HCT116 (cell line): ENCODE measurements at regions not wholly inside any gene's neighbourhood (a gene's known extent, or its start where the extent isn't known, plus 50 kb on each side); places are given as distances from the start of the nearest gene placed in this dataset.

Experiments
- ATAC-seq: fragments of 200-7000 bp; cut with Tn5 transposase; 2 replicates; pipeline ENCODE4 v1.9.1; 2020; ENCODE audit warnings: mild to moderate bottlenecking, moderate library complexity
- BruUV-seq: library from RNA; stranded (reverse); fragments of 400-500 nt; replicated peaks from 2 replicates; lab custom pipeline; 2021; lab: Mats Ljungman, UMichigan
- CTCF ChIA-PET: fragments of 300-600 bp; sonication (Branson Sonifier 250); formaldehyde crosslinking; loops from one replicate; lab custom pipeline; 2021; ENCODE audit warnings: antibody characterized with exemption; lab: Charles Lee
- POLR2A ChIA-PET: fragments of 300-600, 350-600 bp; sonication (Branson Sonifier 250); formaldehyde crosslinking; loops from one replicate; lab custom pipeline; 2021; ENCODE audit warnings: antibody characterized with exemption; lab: Charles Lee
- RAD21 ChIA-PET, 2 experiments: fragments of 300-600 bp; sonication (Branson Sonifier 250); formaldehyde crosslinking; loops; one replicate each; lab custom pipeline; 2023; ENCODE audit warnings: low total read pairs in 2 of 2; ENCODE audit not compliant: uncharacterized antibody in 2 of 2, unreplicated experiment in 2 of 2, low non-redundant PET in 1 of 2; lab: Charles Lee
- DNase-seq: peaks from one replicate; pipeline ENCODE4 v3.0.0-alpha.2; 2010; ENCODE audit warnings: low read depth, low spot score
- H2AFZ ChIP-seq: fragments of 200-600 bp; shearing (Covaris generic), sonication (generic); 2 replicates; pipeline ENCODE4 v1.6.1; 2017; ENCODE audit warnings: low read depth, mixed run types, mixed read lengths, antibody characterized with exemption, low read length; ENCODE audit not compliant: poor library complexity, severe bottlenecking
- H3K27ac ChIP-seq: 2 replicates; pipeline ENCODE4 v1.5.1; 2012; ENCODE audit warnings: low read depth, low read length
- H3K27me3 ChIP-seq: fragments of 200-600 bp; sonication (generic); 2 replicates; pipeline ENCODE4 v1.6.1; 2016; ENCODE audit warnings: mixed run types, low read length, mixed read lengths; ENCODE audit not compliant: insufficient read depth
- H3K36me3 ChIP-seq, 2 experiments: fragments of 200-500 bp in 1 of 2; fragments of 200-600 bp in 1 of 2; sonication (Bioruptor generic) in 1 of 2; sonication (generic) in 1 of 2; 2 replicates each; pipeline versions ENCODE4 v1.5.1 to v1.6.1; 2014 to 2016; ENCODE audit warnings: low read length in 2 of 2, inconsistent platforms in 1 of 2, mixed read lengths in 1 of 2, mixed run types in 1 of 2; ENCODE audit not compliant: insufficient read depth in 2 of 2, control insufficient read depth in 1 of 2
- H3K4me1 ChIP-seq, 2 experiments: fragments of 200-600 bp in 1 of 2; sonication (generic) in 1 of 2; 2 replicates each; pipeline versions ENCODE4 v1.5.1 to v1.6.1; 2012 to 2017; ENCODE audit warnings: low read length in 2 of 2, inconsistent platforms in 1 of 2, mild to moderate bottlenecking in 1 of 2, mixed read lengths in 1 of 2, mixed run types in 1 of 2, moderate library complexity in 1 of 2; ENCODE audit not compliant: insufficient read depth in 2 of 2, control insufficient read depth in 1 of 2
- H3K4me2 ChIP-seq: fragments of 200-600 bp; sonication (generic); 2 replicates; pipeline ENCODE4 v1.6.1; 2017; ENCODE audit warnings: mixed run types, low read length, mixed read lengths
- H3K4me3 ChIP-seq, 2 experiments: fragments of 200-600 bp in 1 of 2; sonication (generic) in 1 of 2; replicated peaks in 1 of 2; 2 replicates each; pipeline ENCODE4 v1.5.1; 2011 to 2016; ENCODE audit warnings: low read length in 2 of 2, control low read depth in 1 of 2, low read depth in 1 of 2, mild to moderate bottlenecking in 1 of 2, mixed read lengths in 1 of 2, mixed run types in 1 of 2
- H3K79me2 ChIP-seq: fragments of 200-600 bp; sonication (generic); 2 replicates; pipeline ENCODE4 v1.6.1; 2017; ENCODE audit warnings: mild to moderate bottlenecking, mixed run types, low read length, moderate library complexity, mixed read lengths; ENCODE audit not compliant: insufficient read depth
- H3K9ac ChIP-seq: fragments of 200-600 bp; sonication (generic); 2 replicates; pipeline ENCODE4 v1.6.1; 2016; ENCODE audit warnings: low read length, mixed read lengths
- H3K9me2 ChIP-seq: fragments of 200-600 bp; sonication (generic), shearing (Covaris generic); 2 replicates; pipeline ENCODE4 v1.6.1; 2017; ENCODE audit warnings: mixed run types, mild to moderate bottlenecking, moderate library complexity; ENCODE audit not compliant: insufficient read depth
- H3K9me3 ChIP-seq, 2 experiments: fragments of 200-500 bp in 1 of 2; fragments of 200-600 bp in 1 of 2; sonication (Bioruptor generic) in 1 of 2; sonication (generic) in 1 of 2; 2 replicates each; pipeline ENCODE4 v1.6.1; 2014 to 2017; ENCODE audit warnings: low read length in 2 of 2, mixed read lengths in 2 of 2, inconsistent platforms in 1 of 2, low read depth in 1 of 2, mild to moderate bottlenecking in 1 of 2, mixed run types in 1 of 2, moderate library complexity in 1 of 2; ENCODE audit not compliant: control insufficient read depth in 1 of 2, insufficient read depth in 1 of 2
- H4K20me1 ChIP-seq: fragments of 200-600 bp; sonication (generic), shearing (Covaris generic); 2 replicates; pipeline ENCODE4 v1.6.1; 2017; ENCODE audit warnings: mixed run types, mild to moderate bottlenecking, moderate library complexity; ENCODE audit not compliant: insufficient read depth
- ATF3 ChIP-seq: IDR thresholded peaks from 2 replicates; pipeline ENCODE4 v1.6.1; 2012
- CBX3 ChIP-seq: IDR thresholded peaks from 2 replicates; pipeline ENCODE4 v1.6.1; 2012; ENCODE audit warnings: low read depth
- CEBPB ChIP-seq: IDR thresholded peaks from 2 replicates; pipeline ENCODE4 v1.6.1; 2012; ENCODE audit warnings: low read depth
- CTCF ChIP-seq, 3 experiments: fragments of 200-600 bp in 1 of 3; sonication (generic) in 1 of 3; IDR thresholded peaks in 2 of 3; conservative IDR thresholded peaks in 1 of 3; 2 replicates each; pipeline ENCODE4 v1.5.1; 2012 to 2017; ENCODE audit warnings: low read depth in 2 of 3, low read length in 2 of 3, antibody characterized with exemption in 1 of 3, borderline replicate concordance in 1 of 3, control low read depth in 1 of 3, mild to moderate bottlenecking in 1 of 3, mixed read lengths in 1 of 3, mixed run types in 1 of 3, moderate library complexity in 1 of 3; ENCODE audit not compliant: insufficient read depth in 1 of 3
- EGR1 ChIP-seq: IDR thresholded peaks from 2 replicates; pipeline ENCODE4 v1.6.1; 2012; ENCODE audit warnings: low read depth
- ELF1 ChIP-seq: IDR thresholded peaks from 2 replicates; pipeline ENCODE4 v1.6.1; 2012; ENCODE audit warnings: low read depth, borderline replicate concordance
- EZH2 ChIP-seq: fragments of 200-600 bp; sonication (generic); IDR thresholded peaks from 2 replicates; pipeline ENCODE4 v1.6.1; 2017; ENCODE audit warnings: antibody characterized with exemption, mixed run types
- FOSL1 ChIP-seq: IDR thresholded peaks from 2 replicates; pipeline ENCODE4 v1.6.1; 2012; ENCODE audit warnings: low read depth
- JUND ChIP-seq: IDR thresholded peaks from 2 replicates; pipeline ENCODE4 v1.6.1; 2012
- MAX ChIP-seq: IDR thresholded peaks from 2 replicates; pipeline ENCODE4 v1.6.1; 2012
- RAD21 ChIP-seq: IDR thresholded peaks from 2 replicates; pipeline ENCODE4 v1.6.1; 2012; ENCODE audit warnings: low read depth, mild to moderate bottlenecking
- SIN3A ChIP-seq: IDR thresholded peaks from 2 replicates; pipeline ENCODE4 v1.6.1; 2012; ENCODE audit warnings: low read depth
- SP1 ChIP-seq: IDR thresholded peaks from 2 replicates; pipeline ENCODE4 v1.6.1; 2012; ENCODE audit warnings: low read depth
- SRF ChIP-seq: IDR thresholded peaks from 2 replicates; pipeline ENCODE4 v1.6.1; 2012; ENCODE audit warnings: low read depth
- TCF7L2 ChIP-seq: IDR thresholded peaks from 2 replicates; pipeline ENCODE4 v1.7.0; 2011; ENCODE audit warnings: borderline replicate concordance, inconsistent platforms; ENCODE audit not compliant: insufficient read depth, insufficient read length; ENCODE audit errors: extremely low read depth
- YY1 ChIP-seq: IDR thresholded peaks from 2 replicates; pipeline ENCODE4 v1.6.1; 2011; ENCODE audit warnings: low read length, low read depth, moderate library complexity, mild to moderate bottlenecking; ENCODE audit not compliant: insufficient replicate concordance; ENCODE audit errors: extremely low read depth
- ZBTB33 ChIP-seq: IDR thresholded peaks from 2 replicates; pipeline ENCODE4 v1.6.1; 2011; ENCODE audit warnings: mild to moderate bottlenecking, low read length, moderate library complexity; ENCODE audit not compliant: insufficient replicate concordance; ENCODE audit errors: extremely low read depth
- ZFX ChIP-seq: fragments of 450-650 bp; IDR thresholded peaks from 2 replicates; pipeline ENCODE4 v1.6.1; 2017
- ZNF274 ChIP-seq: fragments of 200-500 bp; sonication (Bioruptor generic); IDR thresholded peaks from 2 replicates; pipeline ENCODE4 v1.6.1; 2014; ENCODE audit warnings: mild to moderate bottlenecking, low read depth, low read length, inconsistent platforms
- intact Hi-C: fragments of 100-400 bp; cut with micrococcal nuclease; formaldehyde crosslinking; loops from 2 replicates; pipeline ENCODE4 v1.10.0; 2022

GRCh38 chr9:100939636-100940035 is 88.9 kb upstream of the PLPPR1 start:
- Histone ChIP-seq H2AFZ (no peak overlapping the region), H3K9ac (no peak overlapping the region), H3K9me3 (no peaks in the 10 kb centered on the region), H3K4me2 (no peak overlapping the region), H4K20me1 (no peaks in the 10 kb centered on the region), H3K9me2 (no peaks in the 10 kb centered on the region), H3K4me3 (no peak overlapping the region), H3K27ac (no peak overlapping the region), H3K27me3 (no peaks in the 10 kb centered on the region), H3K79me2 (no peaks in the 10 kb centered on the region), H3K36me3 (no peaks in the 10 kb centered on the region), H3K4me1 (no peaks in the 10 kb centered on the region)
- intact Hi-C loops: loop anchor here (10.0 kb wide), 1 partner anchor 55 kb away; no protein-coding TSS in a partner anchor
- CTCF ChIA-PET: no interaction called here
- no TSS peak for BruUV-seq
- RAD21 ChIA-PET: no interaction called here
- no peak for TF ChIP-seq ELF1
- no peak for TF ChIP-seq SRF
- TF ChIP-seq RAD21: no peak
- no peak for TF ChIP-seq TCF7L2
- TF ChIP-seq SIN3A: no peak
- TF ChIP-seq MAX: no peak
- no peak for TF ChIP-seq ZNF274
- TF ChIP-seq YY1: no peak
- no peak for TF ChIP-seq ZFX
- TF ChIP-seq EGR1: no peak
- no peak for TF ChIP-seq FOSL1
- TF ChIP-seq ATF3: no peak
- no peak for TF ChIP-seq SP1
- ATAC-seq: no peak
- POLR2A ChIA-PET: no interaction called here
- DNase-seq: no peak

- H3K9me2 ChIP-seq: no peaks in the 10 kb centered on the region
- no peaks in the 10 kb centered on the region for H4K20me1 ChIP-seq
- ChIA-PET CTCF (no interaction called here), RAD21 (no interaction called here), POLR2A (no interaction called here)
- no peaks in the 10 kb centered on the region for H3K36me3 ChIP-seq
- intact Hi-C loops: loop anchor here (10.0 kb wide), 1 partner anchor 334 kb away; no protein-coding TSS in a partner anchor
- ATAC-seq (no peak), DNase-seq (no peak)
- H2AFZ ChIP-seq: no peak overlapping the region
- no peak overlapping the region for H3K4me2 ChIP-seq
- no TSS peak for BruUV-seq
- H3K27ac ChIP-seq: no peak overlapping the region
- no peak overlapping the region for H3K9ac ChIP-seq
- H3K79me2 ChIP-seq: no peaks in the 10 kb centered on the region
- H3K4me1 ChIP-seq: no peaks in the 10 kb centered on the region
- peaks cover 5% of the 10 kb centered on the region for H3K27me3 ChIP-seq
- H3K9me3 ChIP-seq: no peaks in the 10 kb centered on the region
- no peak overlapping the region for H3K4me3 ChIP-seq
- TF ChIP-seq ELF1 (no peak), CTCF (IDR thresholded peaks at IDR 0.05 in 2 of 3, conservative IDR thresholded peaks at IDR 0.05 in 1 of 3; ENCODE audit: borderline replicate concordance in 1 of 3, insufficient read depth in 1 of 3, low read depth in 2 of 3, low read length in 2 of 3) (no peak), YY1 (no peak), TCF7L2 (no peak), CEBPB (no peak), EZH2 (no peak), ZBTB33 (no peak), CBX3 (no peak), JUND (no peak), SP1 (no peak)
Measured at GRCh38 chr9:100959226-100959625, 69.3 kb upstream of the PLPPR1 start.
